HG02884 (cell line): ENCODE measurements at regions not wholly inside any gene's neighbourhood (a gene's known extent, or its start where the extent isn't known, plus 50 kb on each side); places are given as distances from the start of the nearest gene placed in this dataset.

Experiments used
- ATAC-seq: cut with Tn5 transposase; IDR thresholded peaks from one replicate; pipeline ENCODE4 v1.9.1; 2021; ENCODE audit warnings: mild to moderate bottlenecking, moderate library complexity; ENCODE audit not compliant: unreplicated experiment

GRCh38 chr13:104015646-104016396 lies 949.6 kb upstream of the SLC10A2 start:
- no peak for ATAC-seq

DNA sequence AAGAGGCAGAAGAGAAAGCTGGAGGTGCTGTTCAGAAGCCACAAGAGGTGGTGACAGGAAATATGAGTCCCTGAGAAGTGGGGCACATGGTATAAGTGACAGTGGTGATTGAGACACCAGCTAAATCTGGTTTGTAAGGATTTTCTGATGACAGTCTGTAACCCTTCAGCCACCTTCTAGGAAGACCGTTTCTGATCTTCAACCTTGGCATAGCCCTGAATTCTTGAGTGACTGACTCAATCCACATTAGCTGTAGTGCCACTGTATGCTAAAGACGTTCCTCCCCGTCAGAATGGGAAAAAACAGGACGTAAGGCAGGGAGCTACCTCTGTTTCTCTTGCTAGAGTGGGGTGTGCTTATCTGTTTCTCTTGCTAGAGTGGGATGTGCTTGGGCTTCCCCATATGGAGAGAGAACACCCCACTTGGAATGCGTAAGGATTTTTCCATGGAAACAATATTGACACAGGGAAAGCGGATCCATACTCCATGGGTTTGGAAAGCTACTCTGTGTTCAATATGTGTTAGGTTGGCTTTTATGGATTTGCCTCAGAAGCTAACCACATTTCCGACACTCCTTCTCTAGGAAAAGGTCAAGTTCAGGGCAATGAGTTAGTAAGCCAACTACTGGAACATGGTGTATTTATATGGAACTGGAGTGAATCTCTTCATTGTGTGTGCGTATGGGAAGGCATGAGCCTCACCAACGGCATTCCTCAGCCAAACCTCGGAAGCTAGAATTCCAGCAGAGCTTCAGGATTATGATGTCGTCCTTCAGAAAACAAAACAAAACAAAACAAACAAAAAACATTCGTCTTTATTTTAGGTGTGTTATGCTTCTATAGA lies 948.8 kb upstream of the SLC10A2 start:
- no peak for ATAC-seq

GRCh38 chr13:104011505-104012241 lies 945.5 kb upstream of the SLC10A2 start:
- ATAC-seq: no peak

GRCh38 chr13:104008541-104009435 lies 942.6 kb upstream of the SLC10A2 start:
- no peak for ATAC-seq

- ATAC-seq: no peak
Observed at GRCh38 chr13:104008075-104008474, 941.9 kb upstream of the SLC10A2 start.

- ATAC-seq: no peak
Observed at GRCh38 chr13:104006625-104007075, 940.4 kb upstream of the SLC10A2 start.

DNA sequence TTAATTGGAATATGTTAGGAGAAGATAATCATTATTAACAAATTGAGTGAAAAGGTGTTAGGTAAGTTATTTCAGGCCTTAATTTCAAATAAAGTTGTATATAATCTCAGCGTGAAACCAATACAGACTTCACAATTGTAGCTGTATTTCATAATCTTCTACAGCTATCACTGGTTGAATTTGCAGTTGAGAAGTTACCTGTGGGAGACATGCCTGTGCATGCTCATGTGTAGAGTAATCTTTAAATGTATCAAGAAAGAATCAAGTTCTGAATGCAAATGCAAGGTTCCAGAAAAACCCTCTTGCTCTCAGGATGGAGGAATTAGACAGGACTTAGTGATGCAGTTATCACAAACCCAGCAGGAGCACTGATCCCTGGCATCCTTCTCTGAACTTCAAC lies 938.4 kb upstream of the SLC10A2 start:
- no peak for ATAC-seq

DNA sequence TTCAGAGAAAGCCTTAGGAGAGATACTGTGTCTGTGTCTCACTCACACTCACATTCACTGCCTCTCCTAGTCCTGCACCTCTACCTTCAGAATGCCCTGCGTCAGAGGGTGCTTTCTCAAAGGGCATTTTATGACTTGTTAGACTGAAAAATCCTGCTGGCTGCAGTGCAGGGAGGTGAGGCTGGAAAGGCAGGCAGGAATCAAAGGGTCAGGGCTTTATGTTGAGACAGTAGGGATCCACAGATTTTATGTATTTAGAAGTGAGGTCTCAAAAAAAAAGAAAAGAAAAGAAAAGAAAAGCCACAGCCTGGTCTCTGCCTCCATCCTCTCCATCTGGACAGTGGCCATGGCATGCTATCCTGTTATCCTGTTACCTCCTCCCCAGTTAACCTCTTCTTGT lies 936.0 kb upstream of the SLC10A2 start:
- no peak for ATAC-seq

GRCh38 chr13:104001766-104002165 lies 935.5 kb upstream of the SLC10A2 start:
- ATAC-seq: no peak

GRCh38 chr13:103996733-103997132 lies 930.5 kb upstream of the SLC10A2 start:
- no peak for ATAC-seq

GRCh38 chr13:103983948-103984347 lies 917.7 kb upstream of the SLC10A2 start:
- no peak for ATAC-seq

GRCh38 chr13:103976371-103976770 lies 910.2 kb upstream of the SLC10A2 start:
- no peak for ATAC-seq

- no peak for ATAC-seq
Observed at GRCh38 chr13:103973740-103974139, 907.5 kb upstream of the SLC10A2 start.

GRCh38 chr13:103969520-103970050 lies 903.4 kb upstream of the SLC10A2 start:
- ATAC-seq: no peak

DNA sequence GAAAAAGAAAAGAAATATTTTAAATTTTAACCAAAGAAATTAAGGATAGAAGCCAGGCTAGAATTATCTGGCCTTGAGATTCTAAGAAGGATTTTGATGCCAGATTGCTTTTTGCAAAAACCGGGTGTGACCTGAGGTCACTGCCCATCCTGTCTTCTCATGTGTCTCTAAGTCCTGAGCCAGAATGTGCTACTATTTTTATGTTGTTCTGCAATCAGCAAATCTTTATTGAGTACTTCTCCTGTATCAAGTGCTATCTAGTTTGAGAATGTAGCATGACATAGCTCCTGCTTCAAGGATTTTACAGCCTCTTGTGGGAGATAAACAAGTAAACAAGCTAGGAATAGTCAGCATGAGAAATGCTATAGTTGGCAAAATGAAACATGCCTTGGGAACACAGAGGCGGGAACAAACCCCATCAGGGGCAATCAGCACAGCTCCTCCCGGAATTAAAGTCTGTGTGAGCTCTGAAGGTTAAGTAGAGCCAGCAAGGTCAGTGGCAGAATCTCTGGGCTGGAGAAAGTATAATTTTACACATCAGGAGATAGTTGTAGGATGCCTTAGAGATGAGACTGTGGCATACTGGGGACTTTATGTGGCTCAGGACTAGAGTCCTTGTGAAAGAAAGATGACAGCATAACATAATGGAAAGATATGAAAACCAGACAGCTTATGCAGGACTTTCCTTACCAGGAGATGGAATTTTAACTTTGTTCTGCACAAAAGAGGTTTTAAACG lies 899.5 kb upstream of the SLC10A2 start:
- no peak for ATAC-seq

DNA sequence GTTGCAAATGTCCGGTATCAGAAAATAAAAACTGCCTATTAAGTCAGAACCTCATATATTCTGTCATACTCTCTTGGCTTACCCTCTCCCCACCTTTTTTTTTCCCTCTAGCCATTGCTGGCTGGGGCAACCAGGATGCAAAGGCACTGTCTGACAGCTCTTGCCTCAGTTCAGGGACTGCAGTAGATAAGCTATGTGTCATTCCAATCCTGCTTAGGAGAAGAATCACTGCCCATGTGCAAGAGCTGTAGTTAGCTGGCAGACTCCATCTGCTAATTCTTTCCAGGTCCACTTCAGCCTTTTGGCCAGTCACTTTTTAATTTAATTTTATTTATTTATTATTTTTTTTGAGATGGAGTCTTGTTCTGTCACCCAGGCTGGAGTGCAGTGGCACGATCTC lies 895.6 kb upstream of the SLC10A2 start:
- no peak for ATAC-seq

DNA sequence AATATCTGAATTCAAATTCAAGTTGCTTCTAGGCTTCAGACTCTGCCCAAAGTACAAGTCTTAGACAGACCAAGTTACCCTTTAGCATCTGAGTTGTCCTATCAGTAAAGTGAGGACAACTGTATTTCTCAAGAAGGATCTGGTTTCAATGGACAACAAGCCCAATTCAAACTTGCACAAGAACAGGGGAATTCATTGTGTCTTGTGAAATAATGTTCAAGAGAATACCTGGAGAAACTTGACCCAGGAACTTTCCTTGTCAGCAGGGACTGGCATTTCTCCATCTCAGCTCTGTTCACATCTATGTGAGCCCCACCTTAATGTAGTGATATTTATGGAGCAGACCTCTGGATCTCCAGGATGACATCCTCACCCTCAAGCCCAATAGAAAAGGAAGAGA lies 894.9 kb upstream of the SLC10A2 start:
- no peak for ATAC-seq

GRCh38 chr13:103960001-103960400 lies 893.8 kb upstream of the SLC10A2 start:
- no peak for ATAC-seq

DNA sequence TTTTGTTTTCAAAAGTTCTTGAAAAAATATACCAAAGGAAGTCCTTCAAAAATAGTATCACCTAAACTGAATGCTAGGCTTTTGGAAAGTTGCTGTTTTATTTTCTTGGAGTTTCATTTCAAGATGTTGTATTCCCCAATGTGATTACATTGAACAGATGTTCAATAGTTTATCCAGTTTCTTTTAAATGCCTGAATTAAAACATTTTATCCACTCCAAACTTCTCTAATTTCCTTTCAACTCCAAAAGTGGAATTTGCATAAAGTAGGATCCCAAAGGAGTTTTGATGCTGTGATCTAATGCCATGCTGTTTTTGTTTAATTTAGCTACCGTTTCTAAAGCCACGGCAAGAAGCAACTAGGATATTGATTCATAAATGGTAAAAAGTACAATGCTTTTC lies 892.5 kb upstream of the SLC10A2 start:
- ATAC-seq: no peak

DNA sequence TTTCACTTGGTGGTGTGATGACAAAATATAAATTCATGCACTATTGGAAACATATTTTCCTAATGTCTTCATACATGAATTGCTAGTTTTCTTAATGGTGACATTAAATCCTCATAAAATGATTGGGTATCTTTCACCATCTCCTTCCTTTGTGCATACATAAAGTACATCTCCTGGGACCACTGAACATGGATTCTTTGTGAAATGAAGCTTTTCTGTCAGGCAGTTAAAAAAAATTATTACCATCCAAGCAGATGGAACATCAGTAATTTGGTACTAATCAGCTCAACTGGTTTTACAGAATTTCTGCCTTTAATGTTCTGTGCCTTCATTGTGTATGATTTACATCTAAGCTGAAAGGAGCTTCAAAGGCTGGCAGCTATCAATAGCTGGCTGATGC lies 891.7 kb upstream of the SLC10A2 start:
- no peak for ATAC-seq
